ENCODE measurements at regions not wholly inside any gene's neighbourhood (a gene's known extent, or its start where the extent isn't known, plus 50 kb on each side); places are given as distances from the start of the nearest gene placed in this dataset.
"Not testable (repeated sequence)": the region's sequence is repeated elsewhere in the genome, so short reads cannot be mapped to it uniquely, and the experiment has no call there.

- H3K4me3 ChIP-seq (ENCODE audit: low read length), result no peak overlapping the region
- no peaks in the 10 kb centered on the region for H3K27me3 ChIP-seq (ENCODE audit: control insufficient read depth, insufficient read depth, low read length)
- no peak for DNase-seq (ENCODE audit: low read depth, low spot score)
- H3K4me1 ChIP-seq (ENCODE audit: control insufficient read depth, insufficient read depth, low read length), result no peaks in the 10 kb centered on the region
- no CpG with 5 or more reads among the region's 17 CpGs for WGBS (ENCODE audit: insufficient coverage, insufficient read length)
- H3K27ac ChIP-seq (ENCODE audit: low read length), result no peak overlapping the region
- no peaks in the 10 kb centered on the region for H3K36me3 ChIP-seq (ENCODE audit: control insufficient read depth, insufficient read depth, low read length)
- H3K9me3 ChIP-seq (ENCODE audit: control insufficient read depth, insufficient read depth, low read length), result no peaks in the 10 kb centered on the region
Observed at GRCh38 chr6:15096894-15097837, 148.7 kb upstream of the JARID2 start.

GRCh38 chr6:15101130-15101529 lies 144.7 kb upstream of the JARID2 start:
- H3K4me3 ChIP-seq (ENCODE audit: low read length), result no peak overlapping the region
- no peaks in the 10 kb centered on the region for H3K9me3 ChIP-seq (ENCODE audit: control insufficient read depth, insufficient read depth, low read length)
- H3K36me3 ChIP-seq (ENCODE audit: control insufficient read depth, insufficient read depth, low read length), result no peaks in the 10 kb centered on the region
- no peak overlapping the region for H3K27ac ChIP-seq (ENCODE audit: low read length)
- no peaks in the 10 kb centered on the region for H3K27me3 ChIP-seq (ENCODE audit: control insufficient read depth, insufficient read depth, low read length)
- H3K4me1 ChIP-seq (ENCODE audit: control insufficient read depth, insufficient read depth, low read length), result no peaks in the 10 kb centered on the region
- no peak for DNase-seq (ENCODE audit: low read depth, low spot score)
- WGBS (ENCODE audit: insufficient coverage, insufficient read length), result no CpG with 5 or more reads among the region's 7 CpGs

- no peaks in the 10 kb centered on the region for H3K9me3 ChIP-seq (ENCODE audit: control insufficient read depth, insufficient read depth, low read length)
- H3K27ac ChIP-seq (ENCODE audit: low read length), result no peak overlapping the region
- H3K27me3 ChIP-seq (ENCODE audit: control insufficient read depth, insufficient read depth, low read length), result no peaks in the 10 kb centered on the region
- no peak overlapping the region for H3K4me3 ChIP-seq (ENCODE audit: low read length)
- no peak for DNase-seq (ENCODE audit: low read depth, low spot score)
- H3K4me1 ChIP-seq (ENCODE audit: control insufficient read depth, insufficient read depth, low read length), result no peaks in the 10 kb centered on the region
- H3K36me3 ChIP-seq (ENCODE audit: control insufficient read depth, insufficient read depth, low read length), result no peaks in the 10 kb centered on the region
- WGBS (ENCODE audit: insufficient coverage, insufficient read length), result no CpG with 5 or more reads among the region's 5 CpGs
Observed at GRCh38 chr6:15102241-15102640, 143.6 kb upstream of the JARID2 start.

GRCh38 chr6:15106958-15107643 lies 138.8 kb upstream of the JARID2 start:
- Histone ChIP-seq H3K36me3 (ENCODE audit: control insufficient read depth, insufficient read depth, low read length) (no peaks in the 10 kb centered on the region), H3K9me3 (ENCODE audit: control insufficient read depth, insufficient read depth, low read length) (no peaks in the 10 kb centered on the region), H3K4me1 (ENCODE audit: control insufficient read depth, insufficient read depth, low read length) (no peaks in the 10 kb centered on the region), H3K27ac (ENCODE audit: low read length) (no peak overlapping the region), H3K4me3 (ENCODE audit: low read length) (no peak overlapping the region), H3K27me3 (ENCODE audit: control insufficient read depth, insufficient read depth, low read length) (no peaks in the 10 kb centered on the region)
- WGBS (ENCODE audit: insufficient coverage, insufficient read length), result no CpG with 5 or more reads among the region's 12 CpGs
- DNase-seq (ENCODE audit: low read depth, low spot score), result no peak

- Histone ChIP-seq H3K27me3 (ENCODE audit: control insufficient read depth, insufficient read depth, low read length) (no peaks in the 10 kb centered on the region), H3K9me3 (ENCODE audit: control insufficient read depth, insufficient read depth, low read length) (no peaks in the 10 kb centered on the region), H3K4me3 (ENCODE audit: low read length) (no peak overlapping the region), H3K4me1 (ENCODE audit: control insufficient read depth, insufficient read depth, low read length) (no peaks in the 10 kb centered on the region), H3K27ac (ENCODE audit: low read length) (no peak overlapping the region), H3K36me3 (ENCODE audit: control insufficient read depth, insufficient read depth, low read length) (no peaks in the 10 kb centered on the region)
- WGBS (ENCODE audit: insufficient coverage, insufficient read length), result no CpG with 5 or more reads among the region's 9 CpGs
- no peak for DNase-seq (ENCODE audit: low read depth, low spot score)
Observed at GRCh38 chr6:15107644-15108382, 138.1 kb upstream of the JARID2 start.

- no peak for DNase-seq (ENCODE audit: low read depth, low spot score)
- no CpG with 5 or more reads among the region's 2 CpGs for WGBS (ENCODE audit: insufficient coverage, insufficient read length)
- H3K4me3 ChIP-seq (ENCODE audit: low read length), result no peak overlapping the region
Observed at GRCh38 chr6:15108383-15108715, 137.5 kb upstream of the JARID2 start.

GRCh38 chr6:15109338-15110090 lies 136.4 kb upstream of the JARID2 start:
- Histone ChIP-seq H3K27ac (ENCODE audit: low read length) (no peak overlapping the region), H3K9me3 (ENCODE audit: control insufficient read depth, insufficient read depth, low read length) (no peaks in the 10 kb centered on the region), H3K4me3 (ENCODE audit: low read length) (no peak overlapping the region), H3K36me3 (ENCODE audit: control insufficient read depth, insufficient read depth, low read length) (no peaks in the 10 kb centered on the region), H3K4me1 (ENCODE audit: control insufficient read depth, insufficient read depth, low read length) (no peaks in the 10 kb centered on the region), H3K27me3 (ENCODE audit: control insufficient read depth, insufficient read depth, low read length) (no peaks in the 10 kb centered on the region)
- WGBS (ENCODE audit: insufficient coverage, insufficient read length), result no CpG with 5 or more reads among the region's 12 CpGs
- no peak for DNase-seq (ENCODE audit: low read depth, low spot score)

More at GRCh38 chr6:15108383-15108715, 137.5 kb upstream of the JARID2 start:
- H3K36me3 ChIP-seq (ENCODE audit: control insufficient read depth, insufficient read depth, low read length), result no peaks in the 10 kb centered on the region
- no peaks in the 10 kb centered on the region for H3K9me3 ChIP-seq (ENCODE audit: control insufficient read depth, insufficient read depth, low read length)
- H3K27ac ChIP-seq (ENCODE audit: low read length), result no peak overlapping the region
- H3K27me3 ChIP-seq (ENCODE audit: control insufficient read depth, insufficient read depth, low read length), result no peaks in the 10 kb centered on the region
- H3K4me1 ChIP-seq (ENCODE audit: control insufficient read depth, insufficient read depth, low read length), result no peaks in the 10 kb centered on the region

DNA sequence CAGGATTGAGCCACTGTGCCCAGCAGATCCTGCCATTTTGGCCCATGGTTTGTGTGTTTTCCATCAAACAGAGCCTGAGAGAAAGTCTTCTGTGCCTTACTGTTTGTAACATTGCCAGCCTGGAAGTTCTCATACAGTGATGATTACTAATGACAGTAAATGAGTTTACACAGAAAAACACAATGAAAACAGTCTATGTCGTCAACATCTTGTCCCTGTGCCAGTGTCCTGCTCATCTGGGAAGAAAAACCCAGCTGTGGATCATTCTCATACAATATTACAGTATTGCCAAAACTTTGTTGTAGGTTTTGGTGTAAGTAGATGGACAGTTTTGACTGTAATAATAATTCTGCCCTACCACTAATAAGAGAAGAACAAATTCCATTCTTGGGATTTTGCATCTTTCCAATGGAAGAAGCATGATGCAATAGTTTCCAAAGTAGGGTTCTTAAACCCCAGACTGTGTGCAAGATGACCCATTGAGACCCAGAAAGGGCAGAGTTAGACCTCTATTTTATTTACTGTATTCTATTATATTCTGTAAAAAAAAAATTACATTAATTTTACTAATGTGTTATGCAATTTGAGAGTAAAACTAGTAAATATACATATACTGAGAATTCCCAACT lies 135.0 kb upstream of the JARID2 start:
- H3K36me3 ChIP-seq (ENCODE audit: control insufficient read depth, insufficient read depth, low read length), result no peaks in the 10 kb centered on the region
- H3K4me1 ChIP-seq (ENCODE audit: control insufficient read depth, insufficient read depth, low read length), result no peaks in the 10 kb centered on the region
- no peaks in the 10 kb centered on the region for H3K9me3 ChIP-seq (ENCODE audit: control insufficient read depth, insufficient read depth, low read length)
- no peaks in the 10 kb centered on the region for H3K27me3 ChIP-seq (ENCODE audit: control insufficient read depth, insufficient read depth, low read length)
- H3K4me3 ChIP-seq (ENCODE audit: low read length), result no peak overlapping the region
- WGBS (ENCODE audit: insufficient coverage, insufficient read length), result no CpG with 5 or more reads among the region's 1 CpG
- DNase-seq (ENCODE audit: low read depth, low spot score), result no peak
- H3K27ac ChIP-seq (ENCODE audit: low read length), result no peak overlapping the region

DNA sequence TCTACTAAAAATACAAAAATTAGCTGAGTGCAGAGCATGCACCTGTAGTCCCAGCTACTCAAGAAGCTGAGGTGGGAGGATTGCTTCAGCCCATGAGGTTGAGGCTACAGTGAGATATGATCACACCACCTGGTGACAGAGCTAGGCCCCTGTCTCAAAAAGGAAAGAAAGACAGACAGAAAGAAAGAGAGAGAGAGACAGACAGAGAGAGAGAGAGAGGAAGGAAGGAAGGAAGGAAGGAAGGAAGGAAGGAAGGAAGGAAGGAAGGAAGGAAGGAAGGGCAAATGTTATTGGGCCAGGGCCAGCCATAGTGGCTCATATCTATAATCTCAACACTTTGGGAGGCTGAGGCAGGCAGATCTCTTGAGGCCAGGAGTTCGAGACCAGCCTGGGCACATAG lies 134.3 kb upstream of the JARID2 start:
- H3K4me1 ChIP-seq (ENCODE audit: control insufficient read depth, insufficient read depth, low read length); DNase-seq (ENCODE audit: low read depth, low spot score); H3K4me3 ChIP-seq (ENCODE audit: low read length); H3K27ac ChIP-seq (ENCODE audit: low read length); H3K9me3 ChIP-seq (ENCODE audit: control insufficient read depth, insufficient read depth, low read length); H3K27me3 ChIP-seq (ENCODE audit: control insufficient read depth, insufficient read depth, low read length); H3K36me3 ChIP-seq (ENCODE audit: control insufficient read depth, insufficient read depth, low read length): not testable (repeated sequence)
- no CpG with 5 or more reads among the region's 1 CpG for WGBS (ENCODE audit: insufficient coverage, insufficient read length)
